ENCODE measurements at regions not wholly inside any gene's neighbourhood (a gene's known extent, or its start where the extent isn't known, plus 50 kb on each side); places are given as distances from the start of the nearest gene placed in this dataset.

GRCh38 chr6:101086473-101086872 is 205.3 kb upstream of the ASCC3 start:
- TF ChIP-seq CTCF (IDR thresholded peaks at IDR 0.05) (no peak), POLR2A (IDR thresholded peaks at IDR 0.05) (no peak)

All from lower leg skin (tissue), 3 donors.